NCI-H1417 treated with DMSO at 0.1 percent for 48 hours (cell line): ENCODE measurements at regions not wholly inside any gene's neighbourhood (a gene's known extent, or its start where the extent isn't known, plus 50 kb on each side); places are given as distances from the start of the nearest gene placed in this dataset.
A peak's percentile ranks its signal among the peaks of the same experiment; 100 is the strongest.

Experiments
- DNase-seq: peaks from one replicate; lab custom pipeline; 2025; lab: John Stamatoyannopoulos, UW

DNA sequence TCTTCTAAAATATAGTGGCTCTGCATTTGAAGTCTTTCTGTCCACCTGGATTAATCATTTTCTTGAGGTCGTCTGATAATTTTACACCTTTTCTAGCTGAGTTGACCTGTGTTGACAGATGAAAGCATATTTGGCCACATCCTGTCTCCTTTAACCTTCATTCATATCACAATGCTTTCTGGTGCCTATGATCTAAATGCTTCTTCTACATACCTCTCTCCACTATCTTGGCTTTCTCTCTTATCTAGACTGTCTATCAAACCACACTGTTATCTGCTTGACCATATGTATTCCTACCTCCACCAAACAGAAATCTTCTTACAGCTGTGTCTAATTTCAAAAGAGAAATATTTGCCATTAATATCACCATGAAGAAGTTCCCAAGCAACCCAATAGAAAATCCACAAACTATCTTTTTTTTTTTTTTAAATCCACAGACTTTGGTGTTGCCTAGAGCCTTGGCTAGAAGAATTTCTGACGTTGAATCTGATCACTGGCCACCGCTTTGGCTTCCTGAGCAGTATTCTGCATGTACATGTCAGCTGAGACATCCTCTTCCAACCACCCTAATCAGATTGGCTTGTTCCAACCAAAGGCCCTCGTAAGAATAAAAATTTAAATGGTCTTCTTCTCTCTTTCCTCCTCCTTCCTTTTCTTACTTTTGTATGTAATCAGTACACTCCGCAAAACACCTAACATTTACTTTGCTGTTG lies 66.3 kb upstream of the SP4 start:
- DNase-seq, result no peak

DNA sequence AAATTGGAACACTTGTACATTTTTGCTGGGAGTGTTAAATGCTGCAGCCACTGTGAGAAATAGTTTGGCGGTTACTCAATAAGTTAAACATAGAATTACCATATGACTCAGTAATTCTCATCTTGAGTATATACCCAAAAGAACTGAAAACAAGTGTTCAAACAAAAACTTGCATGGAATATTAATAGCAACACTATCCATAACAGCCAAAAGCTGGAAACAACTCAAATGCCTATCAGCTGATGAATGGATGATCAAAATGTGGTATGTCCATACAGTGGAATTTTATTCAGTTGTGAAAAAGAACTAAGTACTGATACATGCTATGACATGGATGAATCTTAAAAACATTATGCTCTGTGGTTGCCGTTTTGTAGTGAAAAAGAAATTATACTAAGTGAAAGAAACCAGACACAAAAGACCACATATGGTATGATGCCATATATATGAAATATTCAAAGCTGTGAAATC lies 63.0 kb upstream of the SP4 start:
- no peak for DNase-seq

DNA sequence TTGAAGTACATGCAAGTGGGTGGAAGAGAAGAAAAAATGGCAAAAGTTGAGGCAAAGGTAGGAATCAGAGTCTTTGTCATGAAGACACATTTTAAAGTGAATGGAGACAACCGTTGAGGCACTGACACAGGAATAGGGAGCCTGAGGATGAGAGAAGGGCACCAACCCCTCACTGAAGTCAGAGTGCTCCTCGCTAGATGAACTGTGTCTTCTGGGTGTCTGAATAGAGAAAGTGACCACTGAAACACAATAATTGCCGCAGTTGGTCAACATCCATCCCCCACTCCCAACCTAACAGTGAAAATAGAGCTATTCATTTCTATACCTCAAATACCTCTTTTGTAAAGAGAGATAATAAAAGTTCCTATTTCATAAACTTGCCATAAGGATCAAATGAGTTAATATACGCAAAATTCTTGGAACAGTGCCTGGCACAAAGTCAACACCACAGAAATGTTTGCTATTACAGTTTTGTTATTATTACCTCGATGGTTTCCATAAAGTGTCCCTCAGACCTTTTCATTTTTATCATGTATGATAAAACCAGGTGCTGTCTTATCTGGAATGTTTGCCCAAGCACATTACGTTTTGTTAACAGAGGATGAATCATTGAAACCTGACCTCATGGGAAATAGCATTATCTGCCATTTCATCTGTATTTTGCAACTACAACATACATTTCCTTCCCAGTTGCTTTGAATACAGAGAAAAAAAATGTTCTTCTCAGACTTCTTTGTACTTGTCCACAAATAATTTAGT lies 61.8 kb upstream of the SP4 start:
- DNase-seq, result peak; percentile 18

DNA sequence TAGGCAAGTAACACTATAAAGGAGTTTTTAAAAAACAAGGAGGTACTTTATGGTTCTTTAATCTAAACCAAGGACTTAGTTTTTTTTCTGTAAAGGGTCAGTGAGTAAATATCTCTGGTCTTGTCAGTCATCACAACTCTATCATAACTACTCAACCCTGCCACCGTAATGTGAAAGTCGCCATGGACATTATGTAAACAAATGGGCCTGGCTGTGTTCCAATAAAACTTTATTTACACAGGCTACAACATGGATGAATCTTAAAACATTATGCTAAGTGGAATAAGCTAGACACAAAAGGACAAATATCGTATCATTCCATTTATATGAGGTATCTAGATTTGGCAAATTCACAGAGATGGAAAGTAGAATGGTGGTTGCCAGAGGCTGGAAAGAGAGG lies 60.8 kb upstream of the SP4 start:
- no peak for DNase-seq

DNA sequence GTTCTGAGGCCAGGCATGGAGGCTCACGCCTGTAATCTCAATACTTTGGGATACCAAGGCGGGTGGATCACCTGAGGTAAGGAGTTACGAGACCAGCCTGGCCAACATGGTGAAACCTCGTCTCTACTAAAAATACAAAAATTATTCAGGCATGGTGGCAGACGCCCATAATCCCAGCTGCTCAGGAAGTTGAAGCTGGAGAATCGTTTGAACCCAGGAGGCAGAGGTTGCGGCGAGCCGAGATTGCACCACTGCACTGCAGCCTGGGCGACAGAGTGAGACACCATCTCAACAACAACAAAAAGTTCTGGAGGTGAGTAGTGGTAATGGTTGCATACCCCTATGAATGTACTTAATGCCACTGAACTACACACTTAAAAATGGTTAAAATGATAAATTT lies 60.3 kb upstream of the SP4 start:
- no peak for DNase-seq

DNA sequence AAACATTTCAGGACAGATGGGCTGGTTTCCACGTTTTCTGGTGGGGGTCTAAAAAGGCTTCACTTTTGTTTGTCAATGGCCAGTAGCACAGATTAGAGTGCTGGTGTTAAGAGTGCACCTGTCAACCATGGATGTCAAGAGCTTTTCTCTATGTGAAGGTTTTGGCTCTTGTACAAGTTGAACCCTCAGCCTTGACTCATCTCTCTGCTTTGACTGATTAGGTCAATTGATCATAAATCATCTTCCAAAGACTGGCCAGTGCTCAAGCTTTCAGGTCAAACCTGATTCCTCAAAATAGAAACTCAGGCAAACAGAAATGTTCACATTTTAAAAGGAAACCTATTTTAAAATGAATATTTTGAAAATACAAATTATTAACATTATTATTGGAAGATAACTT lies 59.6 kb upstream of the SP4 start:
- DNase-seq, result no peak

DNA sequence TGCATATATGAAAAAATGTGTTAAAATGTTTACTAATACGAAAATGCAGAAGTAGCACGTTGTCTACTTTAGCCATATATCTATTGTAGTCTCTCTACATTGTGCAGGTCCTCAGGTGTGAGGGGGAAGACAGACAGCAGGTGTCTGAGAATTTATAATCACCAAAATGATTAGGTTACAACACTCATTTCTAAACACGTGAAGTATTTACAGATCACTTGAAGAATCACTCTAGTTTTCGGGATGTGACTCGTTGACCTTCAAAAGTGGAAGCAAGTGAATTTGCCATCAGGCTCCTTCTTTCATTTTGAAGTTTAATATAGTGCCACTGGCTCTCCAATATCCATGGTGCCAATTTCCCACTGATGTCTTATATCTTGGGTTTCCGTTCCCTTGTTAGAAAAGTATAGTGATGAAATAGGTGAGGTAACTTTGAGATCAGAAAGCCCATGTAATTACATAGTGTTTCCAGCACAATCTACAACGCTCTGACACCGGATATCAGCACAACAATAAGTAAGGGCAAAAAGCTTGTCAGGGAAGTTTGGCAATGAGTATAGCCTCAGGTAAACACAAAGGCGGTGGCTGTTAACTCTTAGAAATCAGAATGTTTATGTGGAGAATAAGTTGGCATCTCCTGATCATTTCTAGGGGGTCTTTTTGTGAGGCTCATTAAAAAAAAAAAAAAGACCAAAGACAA lies 57.5 kb upstream of the SP4 start:
- DNase-seq, result peak; percentile 29

DNA sequence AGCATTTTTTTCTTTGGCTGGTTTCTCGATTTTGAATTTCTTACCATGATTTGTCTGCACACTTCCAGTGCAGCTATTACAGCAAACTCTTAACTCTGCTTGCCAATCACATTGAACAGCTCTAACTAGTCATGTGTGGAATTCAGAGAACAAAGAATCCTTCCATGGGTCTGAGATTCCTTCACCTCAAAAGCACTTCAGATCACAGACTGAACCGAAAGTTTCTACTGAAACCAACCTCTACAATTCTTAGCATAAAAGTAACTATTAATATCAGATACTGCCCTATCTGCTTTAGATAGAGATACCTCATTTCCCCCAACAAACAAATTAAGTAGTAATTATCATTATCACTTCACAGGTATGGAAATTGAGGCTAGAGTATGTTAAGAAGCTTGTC lies 56.5 kb upstream of the SP4 start:
- no peak for DNase-seq

DNA sequence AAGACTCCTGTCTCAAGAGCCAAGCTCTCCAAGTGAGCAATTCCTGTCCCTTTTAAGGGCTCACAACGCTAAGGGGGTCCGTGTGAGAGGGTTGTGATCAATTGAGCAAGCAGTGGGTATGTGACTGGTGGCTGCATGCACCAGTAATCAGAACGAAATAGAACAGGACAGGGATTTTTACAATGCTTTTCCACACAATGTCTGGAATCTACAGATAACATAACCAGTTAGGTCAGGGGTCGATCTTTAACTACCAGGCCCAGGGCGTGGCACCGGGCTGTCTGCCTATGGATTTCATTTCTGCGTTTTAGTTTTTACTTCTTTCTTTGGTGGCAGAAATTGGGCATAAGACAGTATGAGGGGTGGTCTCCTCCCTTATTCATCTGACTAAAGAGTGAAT lies 54.9 kb upstream of the SP4 start:
- DNase-seq, result no peak

DNA sequence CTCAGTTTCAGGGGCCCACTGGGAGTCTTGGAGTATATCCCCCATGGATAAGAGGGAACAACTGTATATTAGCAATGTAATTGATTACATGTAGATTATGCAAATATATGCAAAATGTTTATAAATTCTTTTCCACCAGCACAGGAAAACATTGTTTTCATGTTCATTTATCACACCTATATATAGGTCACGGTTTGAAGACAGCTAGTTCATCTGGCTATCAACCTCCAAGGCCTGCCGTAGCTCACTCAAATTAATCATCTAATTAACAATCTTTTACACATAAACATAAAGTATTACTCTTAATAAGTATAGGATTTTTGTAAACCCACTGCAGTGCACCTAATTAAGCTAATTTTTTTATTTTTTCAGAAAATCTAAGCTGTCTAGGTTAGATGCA lies 53.7 kb upstream of the SP4 start:
- no peak for DNase-seq

DNA sequence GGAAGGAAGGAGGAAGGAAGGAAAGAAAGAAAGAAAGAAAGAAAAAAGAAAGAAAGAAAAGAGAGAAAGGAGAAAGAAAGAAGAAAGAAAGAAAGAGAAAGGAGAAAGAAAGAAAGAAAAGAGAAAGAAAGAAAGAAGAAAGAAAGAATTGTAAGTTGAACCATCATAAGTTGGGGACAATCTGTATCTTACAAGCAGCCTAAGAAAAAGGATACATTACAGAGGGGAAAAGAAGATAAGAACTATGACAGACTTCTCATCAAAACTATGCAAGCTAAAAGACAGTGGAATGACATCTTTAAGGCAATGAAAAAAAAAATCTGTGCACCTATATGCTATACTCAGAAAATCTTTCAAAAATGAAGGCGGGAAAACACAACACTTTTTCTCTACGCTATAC lies 50.3 kb upstream of the SP4 start:
- DNase-seq, result no peak
